DOHH2 (cell line): ENCODE measurements at regions not wholly inside any gene's neighbourhood (a gene's known extent, or its start where the extent isn't known, plus 50 kb on each side); places are given as distances from the start of the nearest gene placed in this dataset.

Experiments
- CTCF ChIP-seq: fragments of 200-600 bp; sonication (generic); IDR thresholded peaks from one replicate; pipeline ENCODE4 v1.5.1; 2014; ENCODE audit warnings: antibody characterized with exemption, mild to moderate bottlenecking, low read depth, low read length; ENCODE audit not compliant: poor library complexity, severe bottlenecking
- EZH2phosphoT487 ChIP-seq: fragments of 200-600 bp; sonication (generic); IDR thresholded peaks from 2 replicates; pipeline ENCODE4 v1.6.1; 2017; ENCODE audit warnings: borderline replicate concordance, mild to moderate bottlenecking, antibody characterized with exemption, low read length, moderate library complexity, mixed read lengths

GRCh38 chr22:27660306-27660705, 141.2 kb downstream of the MN1 start:
- TF ChIP-seq CTCF (no peak), EZH2phosphoT487 (no peak)
